CMK (cell line): ENCODE measurements at regions not wholly inside any gene's neighbourhood (a gene's known extent, or its start where the extent isn't known, plus 50 kb on each side); places are given as distances from the start of the nearest gene placed in this dataset.
"Not testable (repeated sequence)": the region's sequence is repeated elsewhere in the genome, so short reads cannot be mapped to it uniquely, and the experiment has no call there.

Experiments used
- DNase-seq: peaks from one replicate; pipeline ENCODE4 v3.0.0-alpha.2; 2010; ENCODE audit warnings: low read depth

DNA sequence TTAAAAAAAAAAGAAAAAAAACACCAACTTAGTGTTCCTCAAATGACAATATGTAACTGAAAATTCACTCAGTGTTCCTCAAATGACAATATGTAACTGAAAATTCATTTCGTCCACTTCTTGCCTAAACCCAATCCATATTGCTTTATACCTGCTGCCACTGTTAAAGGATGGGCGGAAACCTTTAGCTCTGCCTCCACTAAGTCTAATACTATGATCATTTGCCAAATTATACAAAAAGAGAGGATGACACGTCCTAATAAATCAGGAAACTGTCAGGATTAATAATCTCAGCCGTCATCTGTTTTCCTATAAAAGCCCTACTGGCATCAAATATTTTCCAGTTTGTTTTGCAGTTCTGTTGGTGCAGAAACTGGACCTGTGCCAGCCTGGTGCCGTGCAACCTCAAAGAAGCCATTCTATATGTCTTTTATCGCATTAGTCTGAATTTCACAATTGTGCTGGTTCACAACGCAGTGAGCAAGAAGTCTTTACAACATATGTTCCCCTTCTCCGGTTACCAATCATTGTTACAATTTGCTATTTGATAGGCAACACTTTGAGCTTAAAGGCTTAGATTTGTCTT, 160.4 kb upstream of the KCNH8 start:
- no peak for DNase-seq

DNA sequence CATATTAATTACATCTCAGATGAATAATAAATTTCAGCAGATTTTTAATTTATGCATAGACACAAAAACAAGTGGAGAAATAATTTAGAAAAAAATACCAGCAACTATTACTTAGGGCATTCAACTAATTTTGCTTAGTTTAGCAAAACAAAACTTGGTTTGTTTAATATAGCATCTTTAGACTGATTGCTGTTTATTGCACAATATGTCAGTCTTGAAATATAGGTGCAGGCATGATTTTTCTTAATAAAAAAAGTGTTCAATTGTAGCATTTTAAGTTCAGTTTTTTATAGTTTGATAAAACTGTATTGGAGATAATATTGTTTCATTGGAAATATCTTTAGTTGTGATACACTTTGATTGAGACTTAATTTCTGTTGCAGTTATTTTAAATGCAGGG, 161.2 kb upstream of the KCNH8 start:
- DNase-seq, result no peak

DNA sequence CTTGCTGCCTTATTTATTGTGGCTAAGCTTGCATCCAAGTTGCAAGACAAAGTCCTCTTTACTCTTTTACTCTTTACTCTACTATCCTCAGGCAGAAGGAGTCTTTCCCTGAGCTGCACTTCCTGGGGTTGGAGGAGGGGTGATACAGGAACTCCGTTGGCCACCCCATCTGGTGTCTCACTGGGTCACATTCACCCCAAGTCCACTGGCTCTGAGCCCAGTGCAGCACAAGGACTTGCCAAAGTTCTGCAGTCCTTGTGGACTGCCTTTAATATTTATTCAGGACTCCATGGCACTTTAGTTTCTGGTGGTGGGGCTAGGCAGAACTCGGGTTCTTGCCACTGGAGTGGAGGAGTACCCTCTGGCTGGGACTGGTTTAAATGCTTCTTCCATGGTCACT, 165.4 kb upstream of the KCNH8 start:
- DNase-seq, result no peak

DNA sequence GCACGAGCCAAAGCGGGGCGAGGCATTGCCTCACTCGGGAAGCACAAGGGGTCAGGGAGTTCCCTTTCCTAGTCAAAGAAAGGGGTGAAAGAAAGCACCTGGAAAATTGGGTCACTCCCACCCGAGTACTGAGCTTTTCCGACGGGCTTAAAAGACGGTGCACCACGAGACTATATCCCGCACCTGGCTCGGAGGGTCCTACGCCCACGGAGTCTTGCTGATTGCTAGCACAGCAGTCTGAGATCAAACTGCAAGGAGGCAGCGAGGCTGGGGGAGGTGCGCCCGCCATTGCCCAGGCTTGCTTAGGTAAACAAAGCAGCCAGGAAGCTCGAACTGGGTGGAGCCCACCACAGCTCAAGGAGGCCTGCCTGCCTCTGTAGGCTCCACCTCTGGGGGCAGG, 172.2 kb upstream of the KCNH8 start:
- not testable (repeated sequence) for DNase-seq

DNA sequence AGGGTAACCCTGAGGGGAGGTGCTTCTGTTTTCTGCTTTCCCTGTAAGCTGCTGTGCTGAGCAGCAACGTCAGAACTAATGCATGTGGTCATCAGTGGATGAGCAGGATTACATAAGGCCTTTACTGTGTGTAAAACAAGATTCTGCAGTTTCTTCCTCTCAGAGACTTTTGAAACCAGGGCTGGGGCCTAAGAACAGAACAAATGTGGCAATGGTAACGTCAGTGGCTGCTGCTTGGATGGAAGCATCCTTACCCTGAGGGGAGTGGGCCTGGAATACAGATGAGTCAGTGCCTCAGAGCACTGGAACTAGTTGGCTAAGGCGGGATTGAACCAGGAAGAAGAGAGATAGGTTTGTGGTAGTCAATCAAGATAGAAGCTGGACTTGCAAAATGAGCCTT, 180.2 kb upstream of the KCNH8 start:
- no peak for DNase-seq

DNA sequence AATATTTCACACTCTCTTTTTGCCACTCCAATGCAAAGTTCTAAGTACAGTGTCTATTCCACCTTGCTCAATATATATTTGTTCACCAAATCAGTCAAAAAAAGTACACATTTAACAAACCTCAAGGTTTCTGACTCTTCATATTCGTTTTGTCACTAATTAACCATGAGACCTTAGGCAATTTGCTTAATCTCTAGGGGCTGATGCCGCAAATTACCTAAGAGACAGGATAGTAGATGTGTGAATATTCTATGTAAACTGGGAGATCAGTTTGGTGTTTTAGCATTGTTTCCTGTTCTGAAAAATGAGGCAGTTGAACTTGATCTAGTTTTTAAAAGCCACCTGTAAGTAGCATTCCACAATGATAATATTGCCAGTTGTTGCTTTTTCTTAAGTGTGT, 182.5 kb upstream of the KCNH8 start:
- DNase-seq, result no peak

DNA sequence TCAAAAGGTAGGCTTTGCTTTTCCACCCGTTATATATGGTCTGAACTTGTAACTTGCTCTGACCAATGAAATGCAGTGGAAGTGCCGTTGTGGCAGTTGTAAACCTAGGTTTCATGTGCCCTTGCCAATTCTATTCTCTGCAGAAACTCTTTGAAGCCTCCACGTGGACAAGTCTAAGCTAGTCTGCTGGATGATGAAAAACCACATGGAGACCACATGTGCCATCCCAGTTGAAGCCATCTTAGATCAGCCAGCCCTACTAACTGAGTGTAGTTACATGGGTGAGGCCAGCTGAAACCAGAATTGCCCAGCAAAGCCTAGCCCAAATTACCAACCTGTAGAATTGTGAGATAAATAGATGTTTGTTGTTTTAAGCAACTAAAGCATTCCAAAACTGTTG, 183.7 kb upstream of the KCNH8 start:
- DNase-seq, result no peak

DNA sequence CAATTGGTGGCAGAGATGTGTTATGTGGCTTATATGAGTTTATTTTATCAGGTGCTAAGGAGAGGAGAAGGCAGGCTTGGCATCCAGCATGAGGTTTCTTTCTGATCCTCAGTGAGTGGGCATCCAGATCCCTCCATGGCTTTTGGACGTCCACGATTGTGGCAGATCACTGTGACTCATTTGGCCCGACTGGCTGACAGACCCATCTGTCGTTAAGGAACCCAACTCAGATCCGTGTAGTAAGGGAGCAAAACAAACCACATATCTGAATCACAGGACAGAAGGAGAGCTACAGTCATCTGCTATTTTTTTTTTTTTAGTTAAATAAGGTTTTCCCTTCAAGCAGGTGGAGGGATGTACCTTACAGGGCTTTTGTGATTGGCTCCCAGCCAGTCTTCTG, 197.0 kb upstream of the KCNH8 start:
- DNase-seq, result no peak

DNA sequence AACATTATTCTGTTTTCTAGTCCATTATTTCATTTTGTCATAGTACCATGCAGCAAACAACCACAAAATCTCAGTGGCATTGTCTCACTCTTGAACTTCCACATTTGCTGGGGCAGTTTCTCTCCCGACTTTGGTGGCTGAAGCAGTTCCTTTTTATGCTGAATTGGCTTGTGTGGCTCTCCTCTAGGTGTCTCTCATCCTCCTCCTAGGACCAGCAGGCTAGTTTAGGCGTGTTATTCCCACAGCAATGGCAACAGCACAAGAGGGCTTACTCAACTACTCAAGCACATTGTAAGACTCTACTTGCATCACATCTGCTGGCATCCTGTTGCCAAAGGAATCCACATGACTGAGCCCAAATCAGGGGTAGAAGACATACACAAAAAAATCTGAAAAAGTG, 201.8 kb upstream of the KCNH8 start:
- no peak for DNase-seq

DNA sequence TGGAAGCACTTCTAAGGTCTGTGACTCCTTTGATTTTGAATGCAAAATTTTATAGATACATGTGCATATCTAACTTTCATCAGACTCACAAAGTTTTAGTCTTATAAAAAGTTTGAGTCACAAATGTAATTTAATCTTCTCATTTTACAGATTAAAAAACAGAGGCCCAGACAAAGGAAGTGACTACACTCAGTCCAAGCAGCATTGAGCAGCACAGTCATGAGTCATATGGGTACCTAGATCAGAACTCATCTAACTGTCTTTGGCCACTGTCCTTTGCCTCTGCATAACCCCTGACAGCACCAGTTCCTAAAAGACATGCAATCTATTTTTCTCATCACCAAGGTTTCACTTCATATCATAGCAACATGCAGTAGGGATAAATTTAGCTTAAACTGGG, 210.7 kb upstream of the KCNH8 start:
- DNase-seq, result no peak

DNA sequence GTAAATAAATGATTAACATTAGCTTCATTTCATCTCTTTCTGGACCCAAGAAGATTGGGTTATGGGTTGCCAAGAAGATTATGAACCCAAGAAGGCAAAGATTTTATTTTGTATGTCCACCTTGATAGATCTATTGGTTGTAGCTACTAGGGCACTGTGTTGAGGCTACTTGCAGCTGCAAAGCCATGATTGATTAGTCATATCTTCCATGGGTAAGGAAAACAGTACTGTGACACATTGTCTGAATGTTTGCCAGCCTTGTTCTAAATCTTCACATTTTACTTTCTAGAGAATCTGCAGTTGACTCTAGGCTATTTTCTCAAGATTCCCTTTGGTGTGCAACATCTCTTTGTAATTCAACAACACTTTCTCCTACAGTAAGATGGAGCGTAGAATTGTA, 229.2 kb upstream of the KCNH8 start:
- no peak for DNase-seq

DNA sequence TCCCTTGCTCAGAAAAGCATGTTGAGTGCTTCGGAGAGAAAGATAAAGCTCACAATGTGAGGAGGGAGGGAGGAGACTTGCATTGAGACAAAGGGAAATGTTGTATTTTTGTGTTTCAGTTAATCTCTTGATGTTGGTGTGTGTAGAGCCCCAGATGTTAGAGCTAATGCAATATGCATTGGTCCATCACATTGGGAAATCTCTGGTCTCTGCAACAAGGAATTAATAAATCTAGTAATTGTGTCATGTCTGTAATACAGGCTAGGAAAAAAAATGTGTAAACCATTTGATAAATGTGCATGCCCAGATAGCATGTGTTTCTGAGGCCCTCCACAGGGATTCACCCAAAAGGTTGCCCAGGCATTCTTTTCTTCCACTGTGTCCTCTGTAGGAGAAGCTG, 230.4 kb upstream of the KCNH8 start:
- DNase-seq, result no peak

DNA sequence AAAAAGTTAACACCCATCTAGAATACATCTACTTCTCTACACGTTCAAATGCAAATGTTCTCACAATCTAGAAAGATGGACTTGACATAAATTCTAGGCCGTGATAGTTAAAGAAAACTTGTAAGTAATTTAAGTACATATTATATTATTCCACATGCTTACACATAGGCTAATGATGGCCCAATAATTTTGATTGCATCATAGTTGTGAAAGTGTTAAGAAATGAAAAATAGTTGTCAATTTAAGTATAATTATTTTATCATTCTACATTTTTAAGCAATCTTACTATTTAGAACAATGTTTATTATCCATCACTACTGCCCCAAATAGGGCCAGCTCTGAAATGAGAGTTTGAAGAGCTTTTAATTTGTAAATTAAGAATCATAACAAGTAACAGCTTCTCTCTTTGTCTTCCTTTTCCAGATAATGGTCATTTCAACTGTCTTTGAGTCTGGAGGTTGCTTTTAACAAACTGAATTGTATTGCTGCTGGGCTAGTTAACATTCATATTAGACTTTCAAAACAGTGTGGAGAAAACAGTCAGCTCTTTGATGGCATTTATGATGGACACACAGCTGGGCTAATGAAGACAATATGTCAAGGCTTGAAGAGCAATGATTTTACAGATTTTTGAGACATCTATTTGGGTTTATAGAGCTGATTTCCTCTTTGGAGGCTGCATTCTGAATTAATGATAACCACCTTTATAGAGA, 246.1 kb upstream of the KCNH8 start:
- DNase-seq, result no peak

DNA sequence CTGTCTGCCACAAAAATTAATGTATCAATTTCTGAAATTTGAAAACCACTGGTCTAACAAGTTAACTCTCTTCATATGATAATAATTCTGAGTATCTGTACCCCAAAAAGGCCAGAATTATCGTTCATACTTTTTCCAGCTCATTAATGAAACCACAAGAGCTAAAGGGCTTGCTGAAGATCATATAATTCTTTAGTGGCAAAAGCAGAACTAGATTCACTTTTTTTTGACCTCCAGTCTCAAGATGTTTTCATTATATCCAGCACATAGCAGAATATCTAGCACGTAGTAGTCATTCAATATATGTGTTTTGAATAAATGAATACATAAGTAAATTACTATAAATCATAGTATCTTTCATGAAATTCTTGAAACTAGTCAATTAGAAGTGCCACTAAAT, 246.7 kb upstream of the KCNH8 start:
- no peak for DNase-seq

DNA sequence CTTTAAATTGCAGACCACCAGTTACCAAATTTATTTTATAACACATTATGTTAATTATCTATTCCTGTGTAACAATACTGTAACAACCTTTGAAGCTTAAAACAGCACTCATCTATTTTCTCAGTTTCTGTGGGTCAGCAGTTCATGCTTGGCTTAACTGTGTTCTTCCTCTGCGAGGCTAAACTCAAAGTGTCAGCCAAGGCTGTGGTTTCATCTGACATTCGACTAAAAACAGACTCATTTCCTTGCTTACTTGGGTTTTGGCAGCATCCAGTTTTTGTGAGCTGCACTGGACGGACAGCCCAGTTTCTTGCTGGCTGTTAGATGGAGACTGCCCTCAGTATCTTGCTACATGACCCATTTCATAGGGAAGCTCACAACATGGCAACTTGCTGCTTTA, 247.3 kb upstream of the KCNH8 start:
- DNase-seq, result no peak

DNA sequence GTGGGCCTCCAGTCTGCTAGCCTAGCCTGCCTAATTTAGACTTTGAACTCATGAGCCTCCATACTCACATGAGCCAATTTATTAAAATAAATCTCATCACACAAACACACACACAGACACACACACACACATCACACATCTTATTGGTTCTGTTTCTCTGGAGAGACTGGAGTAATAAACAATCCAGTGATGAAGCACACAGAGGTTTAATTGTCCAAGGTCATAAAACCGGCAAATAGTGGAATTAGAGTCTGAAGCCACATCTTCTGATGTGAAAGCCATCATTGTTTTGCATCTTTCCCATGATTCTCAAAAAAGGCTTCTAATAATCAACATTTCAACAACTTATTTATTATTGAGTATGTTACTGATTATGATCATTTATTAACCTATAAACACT, 249.4 kb upstream of the KCNH8 start:
- DNase-seq, result no peak

DNA sequence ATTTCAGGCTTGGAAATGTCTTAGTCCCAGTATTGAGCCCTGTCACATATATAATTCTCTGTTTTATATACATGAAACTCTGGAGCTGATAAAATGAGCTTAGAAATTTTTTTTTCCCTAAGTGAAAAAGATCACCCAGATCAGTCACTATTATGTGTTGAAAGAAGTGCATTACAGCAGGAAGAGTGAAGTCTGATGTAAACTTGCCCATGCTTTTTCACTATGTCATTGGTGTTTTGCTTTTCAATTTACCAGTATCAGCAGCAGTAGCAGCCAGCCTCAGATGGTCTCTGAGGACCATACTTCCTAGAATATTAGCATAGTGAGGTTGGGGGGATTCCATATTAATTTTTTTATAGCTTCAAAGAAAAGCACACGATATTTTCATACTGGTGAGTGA, 255.6 kb upstream of the KCNH8 start:
- no peak for DNase-seq

DNA sequence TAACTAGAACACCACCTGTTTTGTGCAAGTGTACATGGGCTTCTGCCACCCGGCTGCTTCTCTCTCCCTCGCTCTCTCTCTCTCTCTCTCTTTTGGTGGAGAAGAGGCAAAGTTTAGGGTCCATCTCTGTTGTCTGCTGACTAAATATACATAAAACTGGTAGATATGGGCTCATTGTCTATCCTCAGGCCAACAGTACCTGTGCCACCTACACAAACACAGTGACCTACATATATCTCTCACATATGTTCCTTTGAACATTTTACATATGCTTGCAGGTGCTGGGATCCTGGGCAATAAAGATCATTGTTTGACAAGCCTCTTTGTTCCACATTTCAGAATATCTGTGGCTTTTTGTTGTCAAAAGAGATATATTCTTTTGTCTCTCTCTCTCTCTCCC, 256.3 kb upstream of the KCNH8 start:
- DNase-seq, result no peak

DNA sequence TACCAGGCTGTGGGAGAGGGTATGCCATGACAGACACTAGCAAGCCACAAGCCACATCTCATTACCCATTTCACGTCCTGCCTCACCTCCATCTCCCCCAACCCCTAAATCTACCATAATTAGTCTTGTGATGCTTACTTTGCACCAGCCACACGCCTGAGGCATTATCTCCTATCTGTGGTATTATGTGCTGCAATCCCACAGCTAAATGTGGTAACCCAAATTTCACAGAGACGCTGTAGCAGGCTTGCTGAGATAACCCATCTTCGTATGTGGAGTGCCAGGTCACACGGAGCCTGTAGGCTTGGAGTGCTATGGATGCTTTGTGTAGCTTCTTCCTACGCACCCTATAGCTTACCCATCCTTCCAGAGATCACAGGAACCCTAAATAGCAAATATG, 256.7 kb upstream of the KCNH8 start:
- DNase-seq, result no peak

DNA sequence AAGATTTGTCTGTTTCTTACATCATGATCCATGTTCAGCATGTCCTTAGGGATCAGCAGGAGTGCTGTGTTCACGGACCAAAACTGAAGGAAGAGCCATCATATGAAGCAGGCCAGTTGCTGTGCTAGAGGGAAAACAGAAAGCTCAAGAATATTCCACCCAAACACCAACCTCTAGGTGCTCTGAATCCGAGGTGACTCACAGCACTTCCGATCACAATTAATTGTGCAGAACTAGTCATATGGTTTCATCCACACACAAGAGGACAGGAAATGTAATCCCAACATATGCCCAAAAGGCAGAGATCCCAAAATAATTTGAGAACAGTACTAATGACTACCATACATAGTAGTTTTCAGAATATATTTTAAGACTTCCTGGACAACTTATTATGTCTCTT, 257.9 kb upstream of the KCNH8 start:
- no peak for DNase-seq

DNA sequence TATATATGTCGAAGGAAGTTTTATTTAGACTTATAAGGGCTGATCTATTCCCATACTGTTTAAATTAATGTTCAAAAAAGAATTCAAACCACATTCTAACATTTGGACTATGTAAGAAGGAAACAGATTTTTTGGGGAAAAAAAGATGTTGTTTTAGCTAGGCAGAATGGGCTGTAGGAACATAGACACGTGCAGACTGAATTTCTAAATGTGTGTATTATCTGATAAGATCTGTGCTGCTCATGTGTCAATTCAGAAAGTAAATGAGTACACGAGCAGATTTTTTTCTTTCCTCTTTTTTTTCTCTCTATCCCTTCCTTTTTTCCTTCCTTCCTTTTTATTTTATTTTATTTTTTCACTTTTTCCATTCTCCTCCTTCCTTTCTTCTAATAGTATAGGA, 259.5 kb upstream of the KCNH8 start:
- no peak for DNase-seq

DNA sequence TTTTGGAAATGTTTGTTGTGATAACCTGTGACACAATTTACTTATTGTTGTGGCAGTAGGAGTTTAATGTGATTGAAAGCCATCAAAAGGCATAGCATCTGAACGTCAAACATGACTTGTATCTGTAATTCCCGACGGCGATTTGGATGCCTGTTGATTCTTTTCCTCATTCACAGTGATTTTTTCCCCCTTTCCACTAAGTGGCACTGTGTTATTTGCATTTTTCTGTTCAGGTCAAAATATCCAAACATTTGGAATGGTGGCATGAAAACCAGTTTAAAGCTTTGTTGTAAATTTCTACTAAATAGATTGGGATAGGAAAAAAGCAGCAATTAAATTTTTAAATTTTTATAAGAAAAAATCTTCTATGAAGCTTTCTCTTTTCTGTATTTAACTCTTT, 259.9 kb upstream of the KCNH8 start:
- DNase-seq, result no peak

DNA sequence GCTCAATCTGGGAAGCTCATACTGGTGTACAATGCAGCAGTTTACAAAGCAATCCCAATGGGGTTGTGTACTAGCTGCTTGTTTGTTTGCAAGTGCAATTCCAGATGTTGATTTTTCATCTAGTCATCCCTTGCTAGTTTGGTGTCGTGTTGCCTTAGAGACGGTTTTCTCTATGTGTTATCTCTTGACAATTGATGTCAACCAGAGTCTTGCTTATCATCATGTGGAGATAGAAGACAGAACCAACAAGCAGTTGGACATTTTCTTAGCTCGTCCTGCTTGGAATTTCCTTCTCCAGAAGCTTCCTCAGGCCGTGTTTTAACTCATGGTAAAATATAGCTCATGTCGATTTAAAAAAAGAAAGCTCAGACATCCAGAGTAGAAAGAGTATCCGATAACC, 262.0 kb upstream of the KCNH8 start:
- DNase-seq, result no peak

DNA sequence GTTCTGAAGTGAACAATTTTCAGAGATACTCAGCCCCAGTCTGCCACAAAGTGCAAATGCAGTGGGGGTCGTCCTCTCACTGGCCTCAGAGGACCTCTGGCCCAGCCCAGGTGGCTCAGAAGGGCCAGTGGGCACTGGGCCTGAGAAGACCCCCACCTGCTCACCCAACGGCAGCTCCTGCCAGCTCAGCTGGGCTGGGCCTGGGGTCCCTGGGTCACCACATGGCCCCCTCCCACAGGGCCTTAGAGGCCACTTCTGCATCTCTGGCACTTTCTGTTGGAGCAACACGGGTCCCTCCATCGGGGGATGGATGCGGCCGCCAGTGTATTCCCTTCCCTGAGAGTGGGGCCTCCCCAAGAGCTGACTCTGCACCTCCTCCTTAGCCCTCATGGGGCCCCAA, 262.7 kb upstream of the KCNH8 start:
- no peak for DNase-seq

DNA sequence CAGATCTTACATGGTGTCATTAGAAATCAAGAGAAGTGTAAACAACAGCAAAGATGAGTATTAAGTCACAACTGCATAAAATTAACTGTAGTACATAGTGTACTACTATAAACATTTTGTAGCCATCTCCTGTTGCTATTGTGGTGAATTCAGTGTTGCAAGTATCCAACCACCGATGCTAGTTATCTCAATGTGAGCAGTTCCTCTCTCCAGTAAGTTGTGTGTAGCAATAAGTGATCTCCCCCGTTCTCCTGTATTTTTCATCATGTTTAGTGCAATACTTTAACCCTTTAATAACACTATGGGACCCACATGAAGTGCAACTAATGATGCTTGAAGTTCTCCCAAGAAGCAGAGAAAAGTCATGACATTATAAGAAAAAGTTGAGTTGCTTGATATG, 264.7 kb upstream of the KCNH8 start:
- DNase-seq, result no peak
